HG03066 (cell line): ENCODE measurements at regions not wholly inside any gene's neighbourhood (a gene's known extent, or its start where the extent isn't known, plus 50 kb on each side); places are given as distances from the start of the nearest gene placed in this dataset.
"Not testable (repeated sequence)": the region's sequence is repeated elsewhere in the genome, so short reads cannot be mapped to it uniquely, and the experiment has no call there.

Experiments
- ATAC-seq: cut with Tn5 transposase; IDR thresholded peaks from one replicate; pipeline ENCODE4 v1.9.1; 2021; ENCODE audit warnings: low read depth; ENCODE audit not compliant: unreplicated experiment

DNA sequence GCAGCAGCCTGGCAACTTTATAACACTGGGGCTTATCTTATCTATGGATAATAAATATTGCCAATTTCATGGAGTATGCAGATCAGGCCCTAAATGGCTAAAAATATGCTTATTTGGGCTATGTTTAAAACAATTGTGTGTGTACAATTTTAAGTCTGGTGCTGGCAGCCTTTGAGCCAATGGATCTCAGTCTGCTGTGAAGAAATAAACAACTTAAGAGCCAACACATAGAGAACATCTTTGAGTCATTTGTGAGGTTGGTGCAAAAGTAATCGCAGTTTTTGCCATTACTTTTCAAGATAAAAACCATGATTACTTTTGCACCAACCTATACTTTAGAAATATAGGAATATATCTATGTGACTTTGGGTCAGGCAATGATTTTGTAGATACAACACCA, 129.1 kb upstream of the CARMIL1 start:
- ATAC-seq, result no peak

- no peak for ATAC-seq
Observed at GRCh38 chr6:25150863-25151262, 128.3 kb upstream of the CARMIL1 start.

GRCh38 chr6:25153079-25153478, 126.1 kb upstream of the CARMIL1 start:
- ATAC-seq, result no peak

- ATAC-seq, result no peak
Observed at GRCh38 chr6:25154034-25154596, 125.1 kb upstream of the CARMIL1 start.

GRCh38 chr6:25155211-25155610, 124.0 kb upstream of the CARMIL1 start:
- no peak for ATAC-seq

GRCh38 chr6:25156123-25156522, 123.1 kb upstream of the CARMIL1 start:
- no peak for ATAC-seq

- ATAC-seq, result no peak
Observed at GRCh38 chr6:25157183-25157582, 122.0 kb upstream of the CARMIL1 start.

DNA sequence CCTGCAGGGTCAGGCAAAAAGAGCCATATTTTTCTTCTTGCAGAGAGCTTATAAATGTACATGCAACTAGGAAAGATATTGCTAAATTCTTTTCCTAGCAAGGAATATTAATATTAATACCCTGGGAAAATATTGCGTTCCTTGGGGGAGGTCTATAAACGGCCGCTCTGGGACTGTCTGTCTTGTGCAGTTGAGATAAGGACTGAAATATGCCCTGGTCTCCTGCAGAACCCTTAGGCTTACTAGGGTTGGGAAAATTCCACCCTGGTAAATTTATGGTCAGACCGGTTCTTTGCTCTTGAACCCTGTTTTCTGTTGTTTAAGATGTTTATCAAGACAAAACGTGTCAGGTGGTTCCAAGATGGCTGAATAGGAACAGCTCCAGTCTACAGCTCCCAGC, 121.3 kb upstream of the CARMIL1 start:
- ATAC-seq, result no peak

GRCh38 chr6:25160134-25160533, 119.0 kb upstream of the CARMIL1 start:
- not testable (repeated sequence) for ATAC-seq

DNA sequence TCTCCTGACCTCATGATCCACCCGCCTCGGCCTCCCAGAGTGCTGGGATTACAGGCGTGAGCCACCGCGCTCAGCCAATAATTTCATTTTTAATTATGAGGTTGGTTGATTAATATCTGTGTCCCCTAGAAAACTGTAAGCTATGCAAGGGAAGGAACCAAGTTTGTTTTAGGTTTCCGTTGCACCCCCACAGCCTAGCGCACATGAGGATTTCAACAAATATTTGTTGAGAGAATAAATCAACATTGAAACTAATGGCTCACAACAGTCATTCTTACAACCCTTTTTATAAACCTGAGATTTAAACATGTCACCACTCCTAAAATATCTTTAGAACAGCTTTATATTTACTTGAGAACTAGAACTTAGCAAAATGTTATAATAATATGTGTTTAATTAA, 114.0 kb upstream of the CARMIL1 start:
- ATAC-seq, result no peak

GRCh38 chr6:25165800-25166199, 113.4 kb upstream of the CARMIL1 start:
- no peak for ATAC-seq

DNA sequence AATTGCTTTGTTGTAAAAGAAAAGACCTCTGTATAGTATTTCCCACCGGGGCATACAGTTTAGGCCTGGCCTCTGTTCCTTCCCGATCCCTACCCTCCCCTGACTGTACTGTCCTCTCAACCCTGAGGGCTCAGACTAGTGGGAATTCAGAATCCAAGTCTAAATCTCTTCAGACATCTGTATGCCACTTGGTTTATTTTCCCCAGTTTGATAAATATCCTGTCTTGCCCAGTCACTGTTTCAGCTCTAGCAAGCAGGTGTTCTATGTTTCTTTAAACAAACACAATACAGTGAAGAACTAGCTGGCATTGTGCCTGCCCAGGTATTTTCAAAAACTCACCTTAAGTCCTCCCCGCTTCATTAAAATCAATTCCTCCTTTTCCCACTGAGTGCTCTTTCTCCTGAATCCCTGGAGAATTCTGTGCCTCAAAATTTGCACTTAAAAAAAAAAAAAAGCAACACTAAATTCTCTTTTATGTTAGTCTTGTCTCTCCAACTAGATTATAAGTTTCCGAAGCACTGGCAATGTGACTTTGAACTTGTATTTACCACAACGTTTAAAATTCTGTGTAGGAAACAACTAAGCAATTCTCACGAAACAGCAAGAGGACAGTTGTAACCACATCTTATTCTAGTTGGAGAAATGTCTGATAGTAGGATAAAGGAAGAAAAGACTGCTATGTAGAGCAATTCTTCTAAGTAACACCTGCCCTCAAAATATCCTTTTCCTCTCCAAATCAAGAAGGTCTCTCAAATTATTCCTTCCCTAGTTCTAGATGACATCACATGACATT, 112.0 kb upstream of the CARMIL1 start:
- ATAC-seq, result no peak

DNA sequence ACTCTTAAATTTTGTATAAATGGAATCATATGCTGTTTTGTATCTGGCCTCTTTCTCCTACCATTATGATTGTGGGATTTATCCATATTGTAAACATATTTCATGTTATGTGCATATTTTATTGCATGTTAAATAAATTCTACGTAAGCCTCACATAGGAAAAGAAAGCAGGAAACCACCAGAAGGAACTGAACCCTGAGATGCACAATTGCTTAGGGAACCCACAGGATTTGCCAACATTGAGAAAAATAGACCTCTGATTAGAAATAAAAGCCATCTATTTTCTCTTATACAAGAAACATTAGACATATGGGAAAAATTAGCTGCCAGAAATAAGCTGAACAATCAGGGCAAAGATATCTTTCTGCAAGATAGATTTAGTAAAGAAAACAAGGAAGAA, 111.2 kb upstream of the CARMIL1 start:
- no peak for ATAC-seq

DNA sequence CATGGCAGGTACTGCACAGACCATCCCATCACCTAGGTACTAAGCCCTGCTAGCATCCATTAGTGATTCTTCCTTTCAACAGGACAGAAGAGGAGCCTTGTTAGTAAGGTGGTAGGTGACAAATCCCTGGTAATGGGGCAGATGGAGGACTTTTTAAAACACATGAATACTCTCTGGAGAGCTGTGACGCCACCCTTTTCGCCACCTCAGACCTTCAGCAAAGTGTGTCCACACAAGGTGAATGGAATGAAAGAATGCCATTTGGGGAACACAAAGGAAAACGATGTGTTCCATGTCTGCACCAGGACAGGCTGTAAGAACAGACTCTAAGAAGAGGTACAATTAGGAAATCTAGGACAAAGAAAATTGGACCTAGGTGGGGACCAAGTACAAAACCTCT, 110.5 kb upstream of the CARMIL1 start:
- no peak for ATAC-seq

DNA sequence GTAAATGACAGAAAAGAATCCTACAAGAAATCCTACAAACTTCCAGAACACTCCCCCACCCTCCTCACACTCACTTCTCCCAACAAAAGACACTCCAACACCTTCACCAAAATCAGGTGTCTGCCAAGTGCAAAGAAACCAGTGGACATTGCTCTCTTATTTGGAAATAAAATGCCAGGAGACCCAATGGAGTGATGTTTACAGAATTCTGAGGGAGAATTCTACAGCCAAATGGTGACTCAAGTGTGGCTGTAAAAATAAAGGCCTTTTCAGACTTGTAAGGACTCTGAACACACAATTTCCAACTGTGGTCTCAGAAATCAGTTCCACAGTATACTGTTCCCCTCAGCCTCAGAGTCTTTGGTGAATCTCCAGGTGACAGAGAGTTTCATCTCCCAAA, 109.6 kb upstream of the CARMIL1 start:
- ATAC-seq, result no peak

DNA sequence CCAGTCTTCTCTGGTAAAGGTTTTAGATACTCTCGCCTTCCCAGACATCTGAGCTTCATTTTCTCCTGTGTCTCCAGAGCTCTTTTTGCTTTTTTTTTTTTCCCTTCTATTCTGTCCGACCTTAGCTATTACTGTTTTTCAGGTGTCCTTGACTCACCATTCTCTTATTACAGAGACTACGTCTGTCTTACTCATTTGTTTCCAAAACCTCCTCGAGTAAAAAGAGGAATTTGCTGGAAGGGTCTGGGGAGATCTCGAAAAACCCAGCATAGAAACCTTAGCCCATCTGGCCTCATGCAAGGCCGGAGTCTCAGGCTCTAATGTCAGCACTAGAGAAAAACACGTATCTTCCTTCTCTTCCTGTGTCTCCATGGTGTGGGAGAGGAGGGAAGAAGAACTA, 109.2 kb upstream of the CARMIL1 start:
- ATAC-seq, result no peak

GRCh38 chr6:25170640-25171039, 108.5 kb upstream of the CARMIL1 start:
- ATAC-seq, result no peak

DNA sequence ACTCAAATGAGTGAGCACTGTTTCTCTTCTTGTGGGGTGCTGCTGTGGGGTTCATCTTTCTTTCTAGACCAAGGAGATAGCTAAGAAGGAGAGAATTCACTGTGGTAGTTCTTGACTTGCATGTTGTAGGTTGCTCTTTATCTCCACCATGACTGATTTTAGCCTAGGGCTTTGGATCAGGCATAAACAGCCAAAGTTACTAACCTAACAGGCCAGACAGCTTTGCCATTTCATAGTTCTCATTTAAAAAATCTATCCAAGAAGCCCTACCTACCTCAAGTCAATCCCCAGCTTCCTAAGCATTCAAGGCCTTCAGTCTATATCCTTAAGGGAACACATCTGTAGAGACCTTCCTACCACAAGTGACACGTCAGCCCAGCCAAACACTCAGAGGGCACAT, 107.9 kb upstream of the CARMIL1 start:
- no peak for ATAC-seq

DNA sequence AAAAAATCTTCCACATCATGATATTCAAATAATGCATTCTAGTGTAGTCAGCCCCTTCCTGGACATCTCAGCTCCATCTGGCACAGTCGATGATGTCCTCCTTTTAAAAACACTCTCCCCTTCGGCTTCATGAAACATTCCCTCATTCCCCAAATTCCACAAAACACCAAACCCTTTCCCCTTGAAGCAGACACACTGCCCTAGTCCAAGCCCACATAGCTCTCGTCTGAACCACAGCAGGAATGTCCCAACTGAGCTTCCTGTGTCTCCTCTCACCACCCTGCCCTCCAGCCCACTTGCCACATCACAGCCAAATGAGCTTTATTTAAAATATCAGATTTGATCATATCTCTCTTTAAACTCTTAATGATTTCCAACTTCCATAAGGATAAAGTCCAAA, 106.4 kb upstream of the CARMIL1 start:
- ATAC-seq, result no peak

DNA sequence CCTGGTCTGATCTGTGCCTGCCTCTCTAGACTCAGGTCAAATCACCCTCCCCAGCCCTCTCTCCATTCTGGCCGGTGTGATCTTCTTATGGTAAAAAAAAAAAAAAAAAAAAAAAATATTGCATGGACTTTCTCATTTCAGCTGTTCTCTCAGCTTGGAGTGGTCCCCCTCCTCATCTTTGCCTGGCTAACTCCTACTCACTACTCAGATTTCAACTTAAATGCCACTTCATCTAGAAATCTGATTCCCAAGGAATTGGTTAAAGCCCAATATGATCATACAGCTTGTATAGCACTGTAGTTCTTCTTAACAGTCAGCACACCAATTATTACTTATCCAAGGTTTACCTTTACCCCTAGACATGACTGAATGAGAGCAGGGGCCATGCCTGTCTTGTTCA, 105.9 kb upstream of the CARMIL1 start:
- no peak for ATAC-seq

GRCh38 chr6:25173951-25174474, 105.2 kb upstream of the CARMIL1 start:
- no peak for ATAC-seq

GRCh38 chr6:25174678-25175077, 104.5 kb upstream of the CARMIL1 start:
- no peak for ATAC-seq
